ENCODE measurements at regions not wholly inside any gene's neighbourhood (a gene's known extent, or its start where the extent isn't known, plus 50 kb on each side); places are given as distances from the start of the nearest gene placed in this dataset.

- TF ChIP-seq, protein P1, sequence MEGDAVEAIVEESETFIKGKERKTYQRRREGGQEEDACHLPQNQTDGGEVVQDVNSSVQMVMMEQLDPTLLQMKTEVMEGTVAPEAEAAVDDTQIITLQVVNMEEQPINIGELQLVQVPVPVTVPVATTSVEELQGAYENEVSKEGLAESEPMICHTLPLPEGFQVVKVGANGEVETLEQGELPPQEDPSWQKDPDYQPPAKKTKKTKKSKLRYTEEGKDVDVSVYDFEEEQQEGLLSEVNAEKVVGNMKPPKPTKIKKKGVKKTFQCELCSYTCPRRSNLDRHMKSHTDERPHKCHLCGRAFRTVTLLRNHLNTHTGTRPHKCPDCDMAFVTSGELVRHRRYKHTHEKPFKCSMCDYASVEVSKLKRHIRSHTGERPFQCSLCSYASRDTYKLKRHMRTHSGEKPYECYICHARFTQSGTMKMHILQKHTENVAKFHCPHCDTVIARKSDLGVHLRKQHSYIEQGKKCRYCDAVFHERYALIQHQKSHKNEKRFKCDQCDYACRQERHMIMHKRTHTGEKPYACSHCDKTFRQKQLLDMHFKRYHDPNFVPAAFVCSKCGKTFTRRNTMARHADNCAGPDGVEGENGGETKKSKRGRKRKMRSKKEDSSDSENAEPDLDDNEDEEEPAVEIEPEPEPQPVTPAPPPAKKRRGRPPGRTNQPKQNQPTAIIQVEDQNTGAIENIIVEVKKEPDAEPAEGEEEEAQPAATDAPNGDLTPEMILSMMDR (IDR thresholded peaks at IDR 0.05; ENCODE audit: insufficient read depth, low read length, poor library complexity, severe bottlenecking) = no peak
- H3K27me3 ChIP-seq (ENCODE audit: control insufficient read depth, insufficient read depth, low read length) = no peaks in the 10 kb centered on the region
- H3K4me3 ChIP-seq (ENCODE audit: low read depth, low read length) = no peak overlapping the region
- DNase-seq (ENCODE audit: low read depth) = no peak
- no peaks in the 10 kb centered on the region for H3K36me3 ChIP-seq (ENCODE audit: control insufficient read depth, insufficient read depth, low read length)
Observed at GRCh38 chr13:80400164-80400864, 59.4 kb upstream of the SPRY2 start.

GRCh38 chr13:80399340-80400163 is 58.6 kb upstream of the SPRY2 start:
- no peak overlapping the region for H3K4me3 ChIP-seq (ENCODE audit: low read depth, low read length)
- no peak for DNase-seq (ENCODE audit: low read depth)
- TF ChIP-seq, protein P1 (IDR thresholded peaks at IDR 0.05; ENCODE audit: insufficient read depth, low read length, poor library complexity, severe bottlenecking) = no peak

More at GRCh38 chr13:80399340-80400163, 58.6 kb upstream of the SPRY2 start:
- no peaks in the 10 kb centered on the region for H3K27me3 ChIP-seq (ENCODE audit: control insufficient read depth, insufficient read depth, low read length)
- H3K36me3 ChIP-seq (ENCODE audit: control insufficient read depth, insufficient read depth, low read length) = no peaks in the 10 kb centered on the region
